CD4-positive, alpha-beta T cell treated with Interleukin-15 for 4 hours (primary cell): ENCODE measurements at regions not wholly inside any gene's neighbourhood (a gene's known extent, or its start where the extent isn't known, plus 50 kb on each side); places are given as distances from the start of the nearest gene placed in this dataset.

Experiments
- DNase-seq: peaks from one replicate; pipeline ENCODE4 v3.0.0-alpha.2; 2020; ENCODE audit warnings: low spot score

DNA sequence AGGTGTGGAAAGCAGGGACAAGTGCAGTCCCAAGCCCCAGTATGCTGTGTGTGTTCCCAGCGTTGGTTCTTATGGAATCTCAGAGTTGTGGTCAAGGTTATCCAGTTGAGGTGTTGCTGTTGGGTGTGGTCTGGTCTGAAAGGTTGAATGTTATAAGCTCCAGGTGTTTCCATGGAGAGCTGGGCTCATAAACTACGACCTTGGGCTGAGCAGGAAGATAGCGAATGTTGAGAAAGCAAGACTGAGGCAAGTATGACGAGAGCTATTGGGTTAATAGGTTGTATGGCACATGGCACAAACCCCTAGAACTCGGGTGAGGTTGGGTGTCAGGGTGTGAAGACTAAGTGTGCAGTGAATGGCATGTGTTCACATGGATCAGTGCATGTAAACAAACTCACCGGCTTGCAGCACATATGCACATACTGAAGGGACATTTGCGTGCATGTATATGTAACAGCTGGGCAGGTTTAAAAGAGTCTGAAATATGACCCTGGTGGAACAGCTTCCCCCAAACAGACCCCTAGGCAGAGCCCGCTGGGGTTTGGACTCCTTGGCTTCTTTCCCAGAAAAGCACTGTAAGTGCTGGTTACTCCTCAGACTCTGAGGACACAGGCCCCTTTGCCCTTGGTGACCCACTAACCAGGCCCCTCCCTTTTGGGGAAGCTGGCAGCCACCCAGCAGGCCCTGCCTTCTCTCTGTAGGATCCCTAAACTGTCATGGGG lies 117.5 kb downstream of the NAV1 start:
- no peak for DNase-seq

DNA sequence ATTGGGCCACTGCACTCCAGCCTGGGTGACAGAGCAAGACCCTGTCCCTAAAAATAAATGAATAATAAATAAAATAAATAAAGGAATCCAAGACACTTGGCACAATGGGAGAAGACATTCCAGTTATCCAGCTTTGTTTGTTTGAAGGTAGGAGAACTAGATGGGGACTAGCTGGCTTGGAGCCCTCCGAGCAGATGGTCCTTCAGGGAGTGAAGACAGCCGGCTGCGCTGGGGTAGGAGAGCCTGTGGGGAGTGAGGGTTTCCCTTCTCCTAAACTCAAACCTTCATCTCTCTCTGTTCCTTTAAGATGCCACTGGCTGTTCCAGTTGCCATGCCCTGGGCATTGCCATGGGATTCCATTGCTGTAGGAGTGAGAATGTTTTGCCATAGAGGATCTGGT lies 120.6 kb downstream of the NAV1 start:
- DNase-seq: no peak

DNA sequence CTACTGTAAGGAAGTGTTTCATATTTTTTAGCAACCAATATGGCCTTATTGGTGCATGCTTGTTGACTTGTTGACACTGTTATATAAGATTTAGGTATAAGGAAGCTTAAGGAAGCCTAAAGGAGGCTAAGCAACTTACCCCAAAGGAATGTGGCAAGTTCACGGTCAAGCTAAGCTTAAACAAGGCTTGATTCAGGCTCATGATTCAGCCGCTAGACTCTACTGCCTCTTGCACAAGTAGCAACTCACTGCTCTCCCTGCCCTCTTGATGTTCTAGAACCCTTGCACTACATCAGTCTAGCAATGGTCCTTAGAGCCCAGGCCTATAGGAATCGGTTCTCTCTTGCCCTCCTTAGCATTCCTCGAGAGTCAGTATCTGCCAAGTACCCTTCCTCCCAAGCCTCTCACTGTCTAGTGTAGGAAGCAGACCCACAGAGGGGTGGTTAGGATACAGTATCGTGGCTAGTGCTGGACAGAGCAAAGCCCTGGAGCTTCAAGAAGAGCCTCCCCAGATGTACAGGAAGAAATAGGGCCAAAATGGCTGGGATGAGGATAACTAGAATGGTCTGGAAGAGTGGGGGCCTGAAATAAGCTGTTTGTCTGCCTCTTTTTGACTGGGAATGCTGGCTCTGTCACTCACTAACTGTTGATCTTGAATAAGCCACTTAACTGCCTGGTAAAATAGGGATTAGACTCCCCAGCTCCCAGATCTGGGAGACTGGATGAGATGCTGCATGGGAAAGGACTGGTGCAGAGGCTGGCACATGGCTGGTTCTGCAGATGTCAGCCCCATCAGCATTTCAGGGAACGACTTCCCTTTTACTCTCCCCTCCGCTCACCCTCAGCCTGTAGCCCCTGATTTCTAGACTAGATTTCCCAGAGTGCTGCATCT lies 122.2 kb downstream of the NAV1 start:
- no peak for DNase-seq

DNA sequence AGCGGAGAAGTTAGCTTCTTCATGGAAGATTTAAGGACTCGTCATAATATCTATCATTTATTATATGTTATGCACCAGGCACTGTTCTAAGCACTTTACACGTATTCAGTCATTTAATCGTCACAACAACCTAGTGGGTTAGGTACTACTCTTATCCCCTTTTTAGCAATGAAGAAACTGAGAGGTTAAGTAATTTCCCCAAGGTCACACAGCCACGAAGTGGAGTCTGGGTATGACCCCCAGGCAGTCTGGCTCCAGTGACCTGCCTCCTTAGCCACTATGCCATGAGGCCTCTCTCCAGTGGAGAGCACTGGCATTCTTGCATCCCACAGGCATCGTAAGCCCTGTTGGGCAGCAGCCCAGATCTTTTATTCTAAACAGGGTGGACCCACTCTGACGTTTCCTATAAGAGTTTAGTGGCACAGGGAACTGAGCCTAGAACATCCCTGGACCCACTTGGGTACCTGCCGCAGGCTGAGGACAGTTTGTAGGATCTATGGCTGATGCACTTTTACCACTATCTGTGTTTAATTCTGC lies 123.0 kb downstream of the NAV1 start:
- no peak for DNase-seq

DNA sequence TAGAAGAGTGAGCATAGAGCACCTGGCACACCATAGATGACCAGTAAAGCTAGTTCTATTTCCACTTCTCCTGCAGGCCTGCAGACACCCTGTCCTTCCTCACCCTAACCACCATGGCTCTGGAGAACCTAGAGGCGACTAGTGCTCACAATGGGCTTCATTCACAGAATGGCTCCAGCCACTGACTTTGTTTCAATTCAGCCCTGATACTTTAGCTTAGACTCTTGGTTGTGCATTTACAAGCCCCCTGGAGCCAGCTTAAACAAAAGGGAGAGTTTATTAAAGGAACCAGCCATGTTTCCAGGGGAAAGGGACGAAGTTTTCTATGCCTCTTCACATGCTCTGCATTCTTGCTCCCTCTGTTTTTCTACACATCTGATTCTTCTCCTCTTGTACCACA lies 123.7 kb downstream of the NAV1 start:
- DNase-seq: no peak

DNA sequence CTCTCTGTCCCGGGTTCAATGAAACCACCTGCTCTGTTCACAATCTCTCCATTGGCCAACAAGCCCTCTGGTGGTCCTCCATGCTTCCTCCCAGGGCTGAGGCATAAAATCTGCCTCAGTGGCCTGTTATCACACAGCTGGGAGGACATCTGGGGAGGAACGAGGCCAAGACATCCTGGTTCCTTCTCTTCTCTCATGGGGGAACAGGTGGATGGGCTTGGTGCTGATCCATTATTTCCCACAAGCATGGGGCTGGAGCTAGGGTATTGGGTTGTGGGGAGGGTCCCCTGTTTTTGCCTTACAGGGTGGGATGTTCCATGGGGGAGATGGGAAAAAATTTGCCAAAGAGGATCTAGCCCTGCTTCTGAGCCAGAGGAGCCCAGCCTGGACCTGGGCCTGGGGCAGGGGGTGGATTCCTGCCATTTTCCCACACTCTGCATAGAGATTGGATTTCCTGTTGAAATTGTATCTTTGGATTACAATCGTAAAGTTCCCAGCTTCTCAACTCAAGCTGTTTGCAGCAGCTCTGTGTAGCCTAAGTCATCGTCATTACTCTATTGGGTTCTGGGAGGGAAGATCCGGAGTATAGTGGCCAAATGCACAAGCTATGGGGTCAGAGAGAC lies 124.7 kb downstream of the NAV1 start:
- no peak for DNase-seq

DNA sequence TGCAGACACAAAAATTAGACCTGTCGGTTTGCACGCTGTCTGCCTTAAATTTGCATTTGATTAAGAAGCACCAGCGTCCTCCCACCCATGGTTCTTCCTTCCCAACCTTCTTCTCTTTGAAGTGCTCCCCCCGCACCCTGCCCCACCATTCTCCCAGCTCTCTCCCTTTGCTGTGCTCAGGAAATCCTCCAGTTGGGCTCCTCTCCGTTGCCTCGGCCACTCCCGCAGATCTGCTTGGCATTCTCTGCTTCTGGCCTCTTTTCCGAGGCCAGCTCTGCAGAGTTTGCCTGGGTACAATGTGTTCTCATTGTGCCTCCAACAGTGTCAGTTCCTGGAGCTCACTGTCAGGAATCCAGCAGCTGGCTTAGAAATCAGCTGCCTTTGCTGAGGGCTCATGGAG lies 126.1 kb downstream of the NAV1 start:
- DNase-seq: no peak

DNA sequence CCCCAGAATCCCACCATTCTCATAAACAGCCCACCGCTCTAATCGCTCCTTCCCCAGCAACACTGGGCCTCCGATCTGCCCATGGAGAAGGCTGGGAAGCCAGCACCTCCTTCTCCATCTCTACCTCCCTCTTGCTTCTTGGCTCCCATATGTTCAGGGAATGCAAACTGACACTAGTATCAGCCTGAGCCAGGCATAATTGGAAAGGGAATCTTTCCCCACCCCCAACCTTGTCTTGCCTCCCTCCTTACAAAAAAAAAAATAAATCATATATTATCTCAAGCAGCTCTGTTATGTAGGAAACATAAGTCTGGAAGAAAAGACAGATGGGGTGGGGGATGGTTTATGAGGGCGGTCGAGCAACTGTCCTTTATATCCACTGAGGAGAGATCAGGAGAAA lies 127.2 kb downstream of the NAV1 start:
- no peak for DNase-seq

DNA sequence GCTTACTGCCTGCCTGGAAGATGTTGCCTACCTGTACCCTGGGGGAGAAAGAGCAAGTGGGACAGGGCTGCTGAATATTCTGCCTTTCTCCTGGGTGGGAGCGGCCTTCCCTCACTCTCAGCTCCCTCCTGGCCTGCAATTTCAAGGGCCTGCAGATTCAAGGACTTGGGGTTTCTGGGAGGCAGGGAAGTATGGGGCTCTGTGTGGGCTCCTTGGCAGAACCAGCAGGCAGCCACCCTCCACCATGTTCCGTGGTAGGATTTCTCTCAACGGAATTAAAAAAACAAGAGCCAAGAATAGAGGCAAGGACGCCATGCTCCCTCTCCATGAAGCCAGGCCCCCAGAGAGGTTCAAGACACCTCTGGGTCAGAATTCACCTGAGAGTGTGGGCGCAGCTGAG lies 127.7 kb downstream of the NAV1 start:
- no peak for DNase-seq

DNA sequence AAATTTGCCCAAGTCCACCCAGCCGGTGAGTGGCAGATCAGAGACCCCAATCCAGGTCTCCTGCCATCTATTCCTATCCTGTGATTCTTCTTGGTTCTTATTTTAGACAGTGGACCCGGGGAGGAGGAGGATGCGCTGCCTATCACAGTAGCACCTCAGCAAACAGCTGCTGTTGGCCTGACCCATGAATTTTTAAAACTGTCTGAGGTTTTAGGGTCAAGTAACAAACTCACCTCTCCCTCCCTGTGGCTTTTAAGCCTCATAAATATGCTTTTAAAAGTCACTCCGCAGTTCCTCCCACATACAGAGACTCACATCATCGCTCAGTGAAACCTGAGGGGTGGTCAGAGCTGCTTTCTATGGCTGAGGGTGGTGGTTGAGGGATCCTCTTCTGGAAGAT lies 128.6 kb downstream of the NAV1 start:
- no peak for DNase-seq

DNA sequence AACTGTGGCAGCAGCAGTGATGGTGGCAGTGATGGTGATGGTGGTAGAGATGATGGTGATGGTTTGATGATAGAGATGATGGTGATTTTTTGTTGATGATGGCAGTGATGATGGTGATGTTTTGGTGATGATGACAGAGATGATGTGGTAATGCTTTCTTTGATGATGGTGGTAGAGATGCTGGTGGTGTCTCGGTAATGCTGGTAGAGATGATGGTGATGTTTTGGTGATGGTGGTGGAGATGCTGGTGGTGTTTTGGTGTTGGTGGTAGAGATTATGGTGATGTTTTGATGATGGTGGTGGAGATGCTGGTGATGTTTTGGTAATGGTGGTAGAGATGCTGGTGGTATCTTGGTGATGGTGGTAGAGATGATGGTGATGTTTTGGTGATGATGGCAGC lies 131.6 kb downstream of the NAV1 start:
- no peak for DNase-seq

DNA sequence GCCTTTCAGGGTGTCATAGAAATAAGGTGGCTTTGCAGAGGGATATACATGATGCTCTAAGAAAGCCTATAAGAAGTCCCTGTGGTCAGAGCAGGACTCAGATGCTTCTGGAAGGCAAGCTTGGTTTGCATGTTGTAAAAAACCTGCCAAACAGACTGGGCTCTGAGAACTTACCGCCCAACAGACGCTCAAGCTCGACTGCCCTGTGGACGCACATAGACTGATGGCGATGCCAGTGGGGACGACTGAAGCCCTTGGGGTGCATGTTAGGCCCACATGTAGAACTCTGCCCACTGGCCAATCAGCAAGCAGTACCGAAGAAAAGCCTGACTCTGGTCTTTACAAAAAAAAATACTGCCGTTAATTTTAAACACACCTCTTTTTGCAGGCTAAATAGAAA lies 133.8 kb downstream of the NAV1 start:
- DNase-seq: no peak

DNA sequence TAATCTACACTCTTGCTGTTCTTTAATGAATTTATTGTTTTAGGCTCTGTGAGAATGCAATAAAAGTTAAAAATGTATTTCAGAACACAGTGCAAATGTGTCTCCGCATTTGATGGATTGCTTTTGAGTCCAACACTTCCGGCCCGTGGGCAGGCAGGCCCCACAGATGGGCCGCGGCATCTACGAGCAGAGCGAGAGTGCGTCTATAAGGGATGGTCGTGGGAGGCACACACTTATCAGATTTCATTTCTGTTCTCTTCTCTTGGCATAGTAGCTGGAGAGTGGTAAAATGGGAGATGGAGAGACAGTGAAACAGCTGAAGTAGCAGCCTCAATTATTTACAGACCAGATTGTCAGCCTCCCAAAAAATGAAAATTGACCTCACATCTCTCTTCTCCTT lies 134.2 kb downstream of the NAV1 start:
- DNase-seq: no peak

DNA sequence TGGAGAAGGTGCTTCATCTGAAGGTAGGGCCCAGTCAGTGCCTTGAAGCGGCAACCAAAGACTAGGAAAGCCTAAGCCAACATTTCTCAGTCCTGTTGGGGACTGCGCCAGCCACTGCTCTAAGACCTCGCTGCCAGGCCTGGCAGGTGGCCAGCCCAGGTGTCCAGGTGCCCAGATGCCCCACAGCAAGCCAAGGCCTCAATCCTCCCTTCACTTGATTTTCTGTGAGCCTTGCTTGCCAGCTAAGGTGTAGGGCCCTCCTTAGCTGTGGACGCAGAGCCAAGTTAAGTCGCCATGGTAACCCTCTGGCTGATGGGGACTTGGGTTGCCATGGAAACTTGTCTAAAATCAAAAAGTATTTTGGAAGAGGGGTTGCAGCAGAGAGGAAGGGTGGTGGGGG lies 135.0 kb downstream of the NAV1 start:
- no peak for DNase-seq

DNA sequence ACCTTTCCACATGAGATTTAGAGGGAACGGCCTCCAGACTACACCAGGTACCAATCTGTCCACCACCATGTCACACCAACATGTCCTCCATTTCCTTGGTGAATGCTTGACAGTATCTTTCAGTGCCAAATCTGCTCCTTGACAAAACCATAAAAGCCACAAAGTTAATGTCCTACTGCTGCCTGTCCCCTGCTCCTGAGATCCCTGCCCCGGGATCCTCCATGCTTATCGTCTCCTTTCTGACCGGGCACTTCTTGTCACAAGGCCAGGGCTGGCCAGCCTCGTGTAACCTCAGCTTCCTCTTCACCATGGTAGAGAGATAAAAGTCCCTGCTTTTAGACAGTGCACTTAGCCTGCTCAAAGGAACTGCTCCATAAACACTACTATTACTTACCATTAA lies 136.2 kb downstream of the NAV1 start:
- DNase-seq: no peak

DNA sequence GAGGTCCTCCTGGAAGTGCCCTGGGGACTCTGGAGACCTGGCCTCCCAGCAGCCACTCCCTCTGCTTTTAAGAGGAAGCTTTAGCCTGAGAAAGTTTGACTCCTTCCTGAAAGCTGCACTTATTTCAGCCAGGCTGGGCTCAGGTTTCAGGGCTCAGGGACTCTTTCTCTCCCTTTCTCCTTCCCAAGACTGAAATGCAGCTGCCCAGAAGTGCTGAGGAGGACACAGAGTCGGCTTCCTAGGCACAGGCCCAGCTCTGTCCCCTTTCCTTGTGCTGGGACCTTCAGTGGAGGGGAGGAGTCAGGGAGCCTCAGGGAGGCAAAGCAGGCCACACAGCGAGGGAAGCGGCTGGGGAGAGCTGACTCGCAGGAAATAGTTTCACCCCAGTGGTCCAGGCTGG lies 137.3 kb downstream of the NAV1 start:
- DNase-seq: no peak

DNA sequence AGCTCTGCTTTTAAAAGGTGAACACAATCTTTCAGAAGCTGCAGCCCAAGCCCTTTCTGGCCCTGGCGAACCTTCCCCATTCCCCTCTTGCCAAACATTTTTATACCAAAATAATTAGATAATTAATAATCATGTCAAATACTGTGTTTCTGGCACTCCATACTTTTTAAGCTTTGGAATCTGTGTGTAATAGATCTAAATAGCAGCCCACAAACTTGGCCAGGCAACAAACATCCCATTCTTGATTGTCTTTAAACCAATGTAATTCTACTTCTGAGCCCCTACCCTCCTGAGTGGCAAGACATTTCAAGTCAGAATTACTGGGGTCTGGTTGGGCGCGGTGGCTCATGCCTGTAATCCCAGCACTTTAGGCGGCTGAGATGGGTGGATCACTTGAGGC lies 137.7 kb downstream of the NAV1 start:
- DNase-seq: no peak

DNA sequence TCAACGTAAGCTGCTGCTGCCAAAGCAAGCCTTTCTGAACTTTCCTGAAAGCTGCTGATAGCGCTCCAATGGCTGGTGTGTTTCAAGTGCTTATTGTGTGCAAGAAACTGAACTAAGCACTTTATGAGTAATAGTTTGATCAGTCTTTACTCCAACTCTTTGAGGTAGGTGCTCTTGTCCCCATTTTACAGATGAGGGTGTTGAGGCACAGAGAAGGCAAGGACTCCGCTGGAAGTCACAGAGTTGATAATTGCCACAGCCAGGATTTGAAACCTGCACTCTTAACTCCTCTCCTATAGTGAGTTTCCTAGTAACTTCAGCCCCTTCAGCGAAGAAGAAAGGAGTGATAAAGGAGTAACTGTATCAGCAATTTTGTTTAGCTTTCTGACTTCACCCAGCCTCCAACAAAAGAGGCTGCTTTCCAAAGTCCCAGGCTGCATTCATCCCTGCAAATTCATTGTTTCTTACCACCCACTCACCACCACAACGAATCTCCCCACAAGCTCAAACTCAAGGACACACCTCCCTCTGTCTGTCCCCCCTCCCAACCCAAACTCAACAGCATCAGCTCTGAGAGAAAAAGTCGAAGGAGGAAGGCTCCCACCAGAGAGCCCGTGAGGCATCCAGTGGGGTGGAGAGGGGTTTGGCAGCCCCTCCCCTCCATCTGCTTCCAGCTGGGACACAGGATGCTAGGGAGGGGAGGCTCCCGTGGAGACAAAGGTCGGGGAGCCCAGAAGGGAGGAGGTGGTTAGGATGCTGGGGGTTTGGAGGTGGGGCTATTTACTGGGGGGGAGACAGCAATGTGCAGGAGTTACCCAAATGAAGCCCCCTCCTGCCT lies 139.6 kb downstream of the NAV1 start:
- no peak for DNase-seq

DNA sequence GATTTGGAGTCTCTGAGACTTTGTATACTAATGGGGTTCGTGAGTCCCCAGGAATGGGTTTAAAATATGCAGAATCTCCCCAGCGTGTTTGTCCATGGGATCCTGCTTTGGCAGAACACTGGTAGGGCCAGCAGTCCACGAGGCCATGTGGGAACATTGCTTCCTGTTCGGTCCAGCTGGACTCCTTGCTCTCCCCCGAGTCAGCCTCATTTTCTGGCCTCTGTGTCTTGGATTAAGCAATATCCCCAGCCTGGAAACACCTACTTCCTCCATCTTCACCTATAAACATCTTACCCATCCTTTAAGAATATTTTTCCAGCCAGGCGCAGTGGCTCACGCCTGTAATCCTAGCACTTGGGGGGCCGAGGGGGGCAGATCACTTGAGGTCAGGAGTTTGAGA lies 142.4 kb downstream of the NAV1 start:
- no peak for DNase-seq

DNA sequence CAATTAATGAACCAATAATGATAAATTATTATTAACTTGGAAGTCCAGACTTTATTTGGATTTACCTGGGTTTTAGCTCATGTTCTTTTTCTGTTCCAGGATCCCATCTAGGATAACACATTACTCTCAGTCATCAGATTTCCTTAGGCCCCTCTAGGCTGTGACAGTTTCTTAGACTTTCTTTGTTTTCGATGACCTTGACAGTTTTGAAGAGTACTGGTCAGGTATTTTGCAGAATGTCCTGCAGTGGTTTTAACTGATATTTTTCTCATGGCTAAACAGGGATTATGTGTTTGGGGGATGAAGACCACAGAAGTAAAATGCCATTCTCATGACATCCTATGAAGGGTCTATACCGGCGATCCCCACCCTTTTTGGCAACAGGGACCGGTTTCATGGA lies 144.0 kb downstream of the NAV1 start:
- no peak for DNase-seq

DNA sequence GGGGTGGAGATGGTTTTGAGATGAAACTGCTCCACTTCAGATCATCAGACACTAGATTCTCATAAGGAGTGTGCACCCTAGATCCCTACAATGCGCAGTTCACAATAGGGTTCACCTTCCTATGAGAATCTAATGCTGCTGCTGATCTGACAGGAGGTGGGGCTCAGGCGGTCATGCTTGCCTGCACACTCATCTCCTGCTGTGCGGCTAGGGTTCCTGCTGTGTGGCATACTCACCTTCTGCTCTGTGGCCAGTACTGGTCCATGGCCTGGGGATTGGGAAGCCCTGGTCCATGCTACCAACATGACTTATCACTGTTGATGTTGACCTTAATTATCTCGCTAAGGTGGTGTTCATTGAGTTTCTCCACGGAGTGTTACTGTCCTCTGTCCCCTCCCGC lies 144.5 kb downstream of the NAV1 start:
- DNase-seq: no peak

DNA sequence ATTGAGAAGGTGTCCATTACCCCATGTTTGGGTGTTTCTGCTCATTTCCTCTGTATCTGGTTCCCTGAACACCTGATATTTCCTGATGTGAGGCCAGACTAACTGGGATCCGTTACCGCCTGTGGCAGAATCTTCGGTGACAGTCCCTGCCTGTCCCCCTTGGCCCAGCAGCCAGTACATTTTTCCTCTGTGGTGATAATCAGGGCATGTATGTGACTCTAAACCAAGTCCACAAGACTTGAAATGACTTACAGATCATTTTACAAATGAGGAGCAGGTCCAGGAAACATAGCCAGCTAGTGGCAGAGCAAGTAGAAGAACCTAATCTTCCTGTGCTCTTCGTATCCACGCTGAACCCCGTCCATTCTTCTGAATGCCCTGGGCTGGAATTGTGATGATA lies 143.5 kb upstream of the IPO9 start:
- no peak for DNase-seq
